SK-N-SH (cell line): ENCODE measurements at regions not wholly inside any gene's neighbourhood (a gene's known extent, or its start where the extent isn't known, plus 50 kb on each side); places are given as distances from the start of the nearest gene placed in this dataset.

Experiments used
- CTCF ChIA-PET: fragments of 300-600, 350-600 bp; formaldehyde crosslinking; extraction: SDS; loops from one replicate; lab custom pipeline; 2021; lab: Yijun Ruan, JAX
- POLR2A ChIA-PET: fragments of 350-600 bp; sonication (Branson Sonifier 250); formaldehyde crosslinking; extraction: SDS; loops from one replicate; lab custom pipeline; 2020; ENCODE audit warnings: antibody characterized with exemption, inconsistent platforms; lab: Yijun Ruan, JAX
- DNase-seq: peaks from one replicate; pipeline ENCODE4 v3.0.0; 2012
- H2AFZ ChIP-seq: fragments of 200-600 bp; sonication (generic); 2 replicates; pipeline ENCODE4 v1.8.1; 2016; ENCODE audit warnings: antibody characterized with exemption, mild to moderate bottlenecking, low read depth
- H3F3A ChIP-seq: fragments of 200-600 bp; sonication (generic); replicated peaks from 2 replicates; pipeline ENCODE3; 2016; ENCODE audit warnings: antibody characterized with exemption, mild to moderate bottlenecking; ENCODE audit not compliant: insufficient read depth
- H3K27ac ChIP-seq, 2 experiments: fragments of 200-500 bp in 1 of 2; fragments of 200-600 bp in 1 of 2; sonication (Bioruptor generic) in 1 of 2; sonication (generic), shearing (Covaris generic) in 1 of 2; 2 replicates each; pipeline versions ENCODE4 v1.5.1 to v1.6.1; 2014 to 2016; ENCODE audit warnings: low read depth in 2 of 2, inconsistent platforms in 1 of 2, low read length in 1 of 2, mild to moderate bottlenecking in 1 of 2, mixed read lengths in 1 of 2
- H3K27me3 ChIP-seq: fragments of 200-600 bp; sonication (generic), shearing (Covaris generic); 2 replicates; pipeline ENCODE4 v1.6.1; 2016; ENCODE audit warnings: mixed run types; ENCODE audit not compliant: insufficient read depth
- H3K36me3 ChIP-seq, 2 experiments: fragments of 200-500 bp in 1 of 2; fragments of 200-600 bp in 1 of 2; sonication (Bioruptor generic) in 1 of 2; sonication (generic) in 1 of 2; replicated peaks in 1 of 2; 2 replicates each; pipeline versions ENCODE3 to v1.5.1; 2014 to 2016; ENCODE audit warnings: low read length in 1 of 2, mild to moderate bottlenecking in 1 of 2; ENCODE audit not compliant: insufficient read depth in 2 of 2, control insufficient read depth in 1 of 2
- H3K4me1 ChIP-seq, 2 experiments: fragments of 200-500 bp in 1 of 2; fragments of 200-600 bp in 1 of 2; sonication (Bioruptor generic) in 1 of 2; sonication (generic), shearing (Covaris generic) in 1 of 2; 2 replicates each; pipeline versions ENCODE4 v1.5.1 to v1.6.1; 2014 to 2016; ENCODE audit warnings: low read depth in 1 of 2, low read length in 1 of 2, mixed run types in 1 of 2; ENCODE audit not compliant: insufficient read depth in 2 of 2, control insufficient read depth in 1 of 2
- H3K4me2 ChIP-seq: fragments of 200-600 bp; sonication (generic), shearing (Covaris generic); 2 replicates; pipeline ENCODE4 v1.6.1; 2017; ENCODE audit warnings: mixed run types
- H3K4me3 ChIP-seq, 2 experiments: fragments of 200-500 bp in 1 of 2; fragments of 200-600 bp in 1 of 2; sonication (Bioruptor generic) in 1 of 2; sonication (generic), shearing (Covaris generic) in 1 of 2; 2 replicates each; pipeline versions ENCODE4 v1.5.1 to v1.8.1; 2014 to 2016; ENCODE audit warnings: low read depth in 2 of 2, inconsistent platforms in 1 of 2, low read length in 1 of 2, mild to moderate bottlenecking in 1 of 2, mixed read lengths in 1 of 2, moderate library complexity in 1 of 2
- H3K79me2 ChIP-seq: fragments of 200-600 bp; sonication (generic); 2 replicates; pipeline ENCODE4 v1.8.1; 2017; ENCODE audit warnings: mild to moderate bottlenecking; ENCODE audit not compliant: insufficient read depth
- H3K9ac ChIP-seq: fragments of 200-600 bp; sonication (generic); 2 replicates; pipeline ENCODE4 v1.6.1; 2017; ENCODE audit warnings: mixed run types
- H3K9me2 ChIP-seq: fragments of 200-600 bp; sonication (generic); 2 replicates; pipeline ENCODE4 v1.6.1; 2017; ENCODE audit warnings: mixed run types
- H3K9me3 ChIP-seq: fragments of 200-600 bp; sonication (generic); 2 replicates; pipeline ENCODE4 v1.6.1; 2017; ENCODE audit warnings: mixed run types, mild to moderate bottlenecking, moderate library complexity
- H4K20me1 ChIP-seq: fragments of 200-600 bp; sonication (generic); 2 replicates; pipeline ENCODE4 v1.6.1; 2017; ENCODE audit warnings: mild to moderate bottlenecking, mixed run types; ENCODE audit not compliant: insufficient read depth
- CHD2 ChIP-seq: fragments of 150-350 bp; IDR thresholded peaks from 2 replicates; pipeline ENCODE4 v1.6.1; 2018; ENCODE audit warnings: low read length; ENCODE audit not compliant: partially characterized antibody
- ELF1 ChIP-seq: IDR thresholded peaks from 2 replicates; pipeline ENCODE4 v1.4.0; 2012
- EP300 ChIP-seq, 2 experiments: IDR thresholded peaks; 2 replicates each; pipeline versions ENCODE4 v1.4.0 to v1.6.1; 2012; ENCODE audit warnings: borderline replicate concordance in 1 of 2, low read depth in 1 of 2, low read length in 1 of 2
- EZH2phosphoT487 ChIP-seq: fragments of 200-600 bp; sonication (generic); IDR thresholded peaks from 2 replicates; pipeline ENCODE4 v1.6.1; 2017; ENCODE audit warnings: low read depth, mixed run types, mild to moderate bottlenecking, antibody characterized with exemption, moderate library complexity, borderline replicate concordance
- FOSL2 ChIP-seq: IDR thresholded peaks from 2 replicates; pipeline ENCODE4 v1.4.0; 2012; ENCODE audit warnings: low read depth, mild to moderate bottlenecking, moderate library complexity, borderline replicate concordance
- FOXJ3 ChIP-seq: sonication (generic); formaldehyde crosslinking; IDR thresholded peaks from 2 replicates; pipeline ENCODE4 v1.5.1; 2020; ENCODE audit warnings: mild to moderate bottlenecking, missing genetic modification reagents
- FOXM1 ChIP-seq: IDR thresholded peaks from 2 replicates; pipeline ENCODE4 v1.4.0; 2012; ENCODE audit warnings: low read depth, mild to moderate bottlenecking
- GABPA ChIP-seq: IDR thresholded peaks from 2 replicates; pipeline ENCODE4 v1.4.0; 2012; ENCODE audit warnings: low read depth, mild to moderate bottlenecking
- GATA2 ChIP-seq: sonication (generic); formaldehyde crosslinking; IDR thresholded peaks from 2 replicates; pipeline ENCODE4 v1.5.0; 2020; ENCODE audit warnings: mild to moderate bottlenecking, missing genetic modification reagents
- JUND ChIP-seq: IDR thresholded peaks from 2 replicates; pipeline ENCODE4 v1.4.0; 2012
- MAX ChIP-seq: IDR thresholded peaks from 2 replicates; pipeline ENCODE4 v1.4.0; 2012; ENCODE audit warnings: low read depth
- MEF2A ChIP-seq: IDR thresholded peaks from 2 replicates; pipeline ENCODE4 v1.4.0; 2012; ENCODE audit warnings: low read depth, borderline replicate concordance
- NFIC ChIP-seq: IDR thresholded peaks from 2 replicates; pipeline ENCODE4 v1.4.0; 2012; ENCODE audit warnings: borderline replicate concordance
- NRF1 ChIP-seq: IDR thresholded peaks from 2 replicates; pipeline ENCODE4 v1.6.1; 2012; ENCODE audit warnings: low read depth, mild to moderate bottlenecking, low read length
- PBX3 ChIP-seq: IDR thresholded peaks from 2 replicates; pipeline ENCODE4; 2012
- RAD21 ChIP-seq: IDR thresholded peaks from 2 replicates; pipeline ENCODE4 v1.6.1; 2012; ENCODE audit warnings: mild to moderate bottlenecking, low read length
- RFX5 ChIP-seq: IDR thresholded peaks from 2 replicates; pipeline ENCODE4 v1.6.1; 2012; ENCODE audit warnings: mild to moderate bottlenecking, improper control_type of control experiment, low read length
- RXRA ChIP-seq: IDR thresholded peaks from 2 replicates; pipeline ENCODE4 v1.4.0; 2012; ENCODE audit warnings: low read depth, mild to moderate bottlenecking, borderline replicate concordance
- TCF12 ChIP-seq: IDR thresholded peaks from 2 replicates; pipeline ENCODE4 v1.4.0; 2012
- YY1 ChIP-seq: IDR thresholded peaks from 2 replicates; pipeline ENCODE4 v1.4.0; 2012; ENCODE audit warnings: low read depth, mild to moderate bottlenecking
- ZBTB33 ChIP-seq: IDR thresholded peaks from 2 replicates; pipeline ENCODE4 v1.4.0; 2012; ENCODE audit warnings: low read depth, borderline replicate concordance

- Histone ChIP-seq H3K27me3 (no peaks in the 10 kb centered on the region), H3K79me2 (no peaks in the 10 kb centered on the region), H3F3A (no peaks in the 10 kb centered on the region), H3K4me1 (no peaks in the 10 kb centered on the region; a peak in 1 of 4 replicates), H3K9ac (no peak overlapping the region), H3K9me3 (no peaks in the 10 kb centered on the region), H3K36me3 (no peaks in the 10 kb centered on the region), H2AFZ (no peak overlapping the region), H3K27ac (no peak overlapping the region), H4K20me1 (no peaks in the 10 kb centered on the region)
- ChIA-PET POLR2A (no interaction called here), CTCF (interaction anchor here (1.6 to 7.1 kb wide), 2 partner anchors 367 to 477 kb away, joined by 4 to 109 read pairs; partner anchors contain the start of gene DKK2)
- DNase-seq, result no peak
- no peak for TF ChIP-seq NRF1
- no peak for TF ChIP-seq YY1
- no peak for TF ChIP-seq FOXM1
- TF ChIP-seq FOXJ3 (CRISPR knock-in tag), result no peak
- TF ChIP-seq FOSL2, result no peak
- TF ChIP-seq GABPA, result no peak
- no peak for TF ChIP-seq RAD21
- TF ChIP-seq JUND, result no peak
- no peak for TF ChIP-seq ZBTB33
- TF ChIP-seq TCF12, result no peak
- no peak for TF ChIP-seq PBX3
- TF ChIP-seq EP300 (IDR thresholded peaks at IDR 0.05; ENCODE audit: borderline replicate concordance in 1 of 2, low read depth in 1 of 2, low read length in 1 of 2), result no peak
- TF ChIP-seq NFIC, result no peak
- no peak for TF ChIP-seq MEF2A
- TF ChIP-seq EZH2phosphoT487, result no peak
- TF ChIP-seq, all 33 proteins: peak for 0
- Histone ChIP-seq H3K4me2 (no peak overlapping the region), H3K4me3 (no peak overlapping the region), H3K9me2 (no peaks in the 10 kb centered on the region)
Observed at GRCh38 chr4:107512549-107512948, 207.5 kb downstream of the PAPSS1 start.

GRCh38 chr4:107509615-107510014 lies 210.4 kb downstream of the PAPSS1 start:
- ChIA-PET POLR2A (no interaction called here), CTCF (no interaction called here)
- Histone ChIP-seq H3K27ac (no peak overlapping the region), H3K4me2 (no peak overlapping the region), H3K9me3 (no peaks in the 10 kb centered on the region), H3K9ac (no peak overlapping the region), H4K20me1 (no peaks in the 10 kb centered on the region), H3K79me2 (no peaks in the 10 kb centered on the region), H3K36me3 (no peaks in the 10 kb centered on the region), H3K27me3 (no peaks in the 10 kb centered on the region), H3K4me1 (no peaks in the 10 kb centered on the region; a peak in 1 of 4 replicates)
- TF ChIP-seq CHD2 (no peak), NFIC (no peak), RFX5 (no peak), EZH2phosphoT487 (no peak), NRF1 (no peak), JUND (no peak), MAX (no peak), ELF1 (no peak), GATA2 (CRISPR knock-in tag) (no peak), RXRA (no peak)
- TF ChIP-seq, all 33 proteins: peak for 0
- Histone ChIP-seq H3K4me3 (no peak overlapping the region), H3K9me2 (no peaks in the 10 kb centered on the region), H3F3A (no peaks in the 10 kb centered on the region), H2AFZ (no peak overlapping the region)
- no peak for DNase-seq
